ENCODE measurements at regions not wholly inside any gene's neighbourhood (a gene's known extent, or its start where the extent isn't known, plus 50 kb on each side); places are given as distances from the start of the nearest gene placed in this dataset.

DNA sequence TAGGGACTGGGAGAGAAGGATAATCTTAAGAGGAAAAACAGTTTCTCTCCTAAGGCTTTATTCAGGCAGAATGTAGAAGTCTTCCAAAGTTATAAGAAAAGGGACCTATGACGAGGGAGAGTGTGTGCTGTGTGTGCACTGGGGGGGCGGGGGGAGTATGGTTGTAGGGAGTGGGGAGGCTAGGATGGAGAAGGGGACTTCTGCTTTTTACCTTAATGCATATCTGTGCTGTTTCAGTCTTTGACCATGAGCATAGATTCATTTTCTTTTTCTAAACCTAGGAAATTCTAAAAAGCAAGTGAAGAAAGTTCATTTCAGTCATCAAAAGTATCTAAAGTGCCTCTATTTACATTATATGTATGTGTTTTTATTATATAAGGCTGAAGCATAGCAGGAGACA, 52.6 kb upstream of the RASA2 start:
- TF ChIP-seq GATA3 (IDR thresholded peaks at IDR 0.05; ENCODE audit: low read depth, low read length) (no peak), GATA2 (IDR thresholded peaks at IDR 0.05; ENCODE audit: low read depth, low read length) (no peak)

All from SH-SY5Y (cell line).